Activated B cell treated with CpG ODN at 0.5 μM for 24 hours (primary cell): ENCODE measurements at regions not wholly inside any gene's neighbourhood (a gene's known extent, or its start where the extent isn't known, plus 50 kb on each side); places are given as distances from the start of the nearest gene placed in this dataset.
"Not testable (repeated sequence)": the region's sequence is repeated elsewhere in the genome, so short reads cannot be mapped to it uniquely, and the experiment has no call there.

Source experiments
- ATAC-seq: fragments of 200-7000 bp; cut with Tn5 transposase; one replicate; pipeline ENCODE4 v1.10.0; 2021; ENCODE audit warnings: low read depth, mild to moderate bottlenecking, moderate library complexity
- CTCF ChIA-PET: fragments of 350-600 bp; sonication (Branson Sonifier 250); formaldehyde crosslinking; loops from one replicate; lab custom pipeline; 2021; ENCODE audit warnings: antibody characterized with exemption; lab: Charles Lee
- POLR2A ChIA-PET: fragments of 350-600 bp; sonication (Branson Sonifier 250); formaldehyde crosslinking; loops from one replicate; lab custom pipeline; 2021; ENCODE audit warnings: antibody characterized with exemption; lab: Charles Lee
- DNase-seq: peaks from one replicate; pipeline ENCODE4 v3.0.0; 2022
- H3K27ac Mint-ChIP-seq: one replicate; pipeline ENCODE4 v1.8.0; 2020; ENCODE audit warnings: mixed read lengths
- H3K27me3 Mint-ChIP-seq: one replicate; pipeline ENCODE4 v1.8.0; 2021; ENCODE audit warnings: mixed read lengths
- H3K36me3 Mint-ChIP-seq: one replicate; pipeline ENCODE4 v1.8.0; 2021; ENCODE audit warnings: low read depth, mixed read lengths
- H3K4me1 Mint-ChIP-seq: one replicate; pipeline ENCODE4 v1.8.0; 2021; ENCODE audit warnings: mixed read lengths
- H3K4me3 Mint-ChIP-seq: one replicate; pipeline ENCODE4 v1.8.0; 2020; ENCODE audit warnings: mild to moderate bottlenecking, mixed read lengths
- H3K9me3 Mint-ChIP-seq: one replicate; pipeline ENCODE4 v1.8.0; 2020; ENCODE audit warnings: mixed read lengths
- intact Hi-C: fragments of 100-400 bp; cut with micrococcal nuclease; formaldehyde crosslinking; loops from one replicate; pipeline ENCODE4 v1.15.1; 2024
- TF ChIP-seq, protein P1 (sequence below): fragments of 200-600 bp; IDR thresholded peaks from one replicate; pipeline ENCODE4 v1.8.0; 2022; ENCODE audit warnings: antibody characterized with exemption, mild to moderate bottlenecking

DNA sequence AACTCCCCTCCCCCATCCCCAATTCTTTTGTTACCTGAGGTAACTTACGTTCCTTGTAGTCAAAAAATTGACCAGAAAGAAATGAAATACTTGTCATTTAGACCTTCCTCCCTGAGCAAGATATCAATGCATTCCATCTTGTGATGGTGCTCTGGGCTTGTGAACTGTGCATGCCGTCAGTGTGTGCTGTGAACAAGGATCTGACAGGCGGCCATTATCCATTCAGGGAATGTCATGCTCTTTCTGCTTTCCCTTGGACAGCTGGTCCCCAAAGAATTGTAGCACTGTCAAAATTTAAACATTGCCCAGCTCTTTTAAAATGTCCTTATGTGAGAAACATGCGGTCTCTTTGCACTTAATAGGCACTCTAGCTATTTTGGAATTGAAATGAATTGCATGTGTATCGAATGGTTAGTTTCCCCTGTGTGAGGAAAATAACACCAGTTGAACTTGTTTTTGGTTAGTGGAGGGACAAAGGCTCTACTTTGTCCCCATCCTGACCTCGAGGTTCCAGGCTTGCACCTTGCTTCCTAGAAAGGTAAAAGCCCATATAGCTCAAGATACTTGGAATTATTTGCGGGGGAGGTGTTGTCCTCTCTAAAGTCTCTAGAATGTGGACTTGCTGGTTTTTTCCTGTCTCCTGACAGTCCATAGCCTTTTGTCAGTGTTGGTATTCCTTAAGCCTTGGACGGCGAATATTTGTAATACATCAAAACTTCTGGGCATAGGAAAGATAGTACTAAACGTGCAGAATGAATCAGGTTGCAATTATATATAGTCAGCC, 350.9 kb downstream of the NUP35 start:
- no peaks in the 10 kb centered on the region for H3K27me3 Mint-ChIP-seq
- no peak for ATAC-seq
- ChIA-PET POLR2A (no interaction called here), CTCF (no interaction called here)
- H3K36me3 Mint-ChIP-seq: no peaks in the 10 kb centered on the region
- TF ChIP-seq, protein P1, sequence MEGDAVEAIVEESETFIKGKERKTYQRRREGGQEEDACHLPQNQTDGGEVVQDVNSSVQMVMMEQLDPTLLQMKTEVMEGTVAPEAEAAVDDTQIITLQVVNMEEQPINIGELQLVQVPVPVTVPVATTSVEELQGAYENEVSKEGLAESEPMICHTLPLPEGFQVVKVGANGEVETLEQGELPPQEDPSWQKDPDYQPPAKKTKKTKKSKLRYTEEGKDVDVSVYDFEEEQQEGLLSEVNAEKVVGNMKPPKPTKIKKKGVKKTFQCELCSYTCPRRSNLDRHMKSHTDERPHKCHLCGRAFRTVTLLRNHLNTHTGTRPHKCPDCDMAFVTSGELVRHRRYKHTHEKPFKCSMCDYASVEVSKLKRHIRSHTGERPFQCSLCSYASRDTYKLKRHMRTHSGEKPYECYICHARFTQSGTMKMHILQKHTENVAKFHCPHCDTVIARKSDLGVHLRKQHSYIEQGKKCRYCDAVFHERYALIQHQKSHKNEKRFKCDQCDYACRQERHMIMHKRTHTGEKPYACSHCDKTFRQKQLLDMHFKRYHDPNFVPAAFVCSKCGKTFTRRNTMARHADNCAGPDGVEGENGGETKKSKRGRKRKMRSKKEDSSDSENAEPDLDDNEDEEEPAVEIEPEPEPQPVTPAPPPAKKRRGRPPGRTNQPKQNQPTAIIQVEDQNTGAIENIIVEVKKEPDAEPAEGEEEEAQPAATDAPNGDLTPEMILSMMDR: no peak
- intact Hi-C loops: no loop called here
- peaks cover 3% of the 10 kb centered on the region for H3K9me3 Mint-ChIP-seq
- H3K4me3 Mint-ChIP-seq: no peak overlapping the region
- no peaks in the 10 kb centered on the region for H3K4me1 Mint-ChIP-seq
- no peak overlapping the region for H3K27ac Mint-ChIP-seq
- DNase-seq: no peak

GRCh38 chr2:183476490-183476889, 352.2 kb downstream of the NUP35 start:
- no peaks in the 10 kb centered on the region for H3K36me3 Mint-ChIP-seq
- H3K27me3 Mint-ChIP-seq: no peaks in the 10 kb centered on the region
- peaks cover 5% of the 10 kb centered on the region for H3K9me3 Mint-ChIP-seq
- no peak overlapping the region for H3K4me3 Mint-ChIP-seq
- CTCF ChIA-PET: no interaction called here
- H3K27ac Mint-ChIP-seq: no peak overlapping the region
- POLR2A ChIA-PET: no interaction called here
- TF ChIP-seq, protein P1: no peak
- ATAC-seq (no peak), DNase-seq (no peak)
- no peaks in the 10 kb centered on the region for H3K4me1 Mint-ChIP-seq
- intact Hi-C loops: no loop called here

GRCh38 chr2:183477296-183477695, 353.1 kb downstream of the NUP35 start:
- peaks cover 8% of the 10 kb centered on the region for H3K9me3 Mint-ChIP-seq
- POLR2A ChIA-PET: no interaction called here
- CTCF ChIA-PET: no interaction called here
- H3K4me1 Mint-ChIP-seq: no peaks in the 10 kb centered on the region
- no peaks in the 10 kb centered on the region for H3K27me3 Mint-ChIP-seq
- ATAC-seq: no peak
- H3K27ac Mint-ChIP-seq: no peak overlapping the region
- H3K36me3 Mint-ChIP-seq: no peaks in the 10 kb centered on the region
- intact Hi-C loops: no loop called here
- H3K4me3 Mint-ChIP-seq: no peak overlapping the region
- DNase-seq: no peak
- TF ChIP-seq, protein P1: no peak

DNA sequence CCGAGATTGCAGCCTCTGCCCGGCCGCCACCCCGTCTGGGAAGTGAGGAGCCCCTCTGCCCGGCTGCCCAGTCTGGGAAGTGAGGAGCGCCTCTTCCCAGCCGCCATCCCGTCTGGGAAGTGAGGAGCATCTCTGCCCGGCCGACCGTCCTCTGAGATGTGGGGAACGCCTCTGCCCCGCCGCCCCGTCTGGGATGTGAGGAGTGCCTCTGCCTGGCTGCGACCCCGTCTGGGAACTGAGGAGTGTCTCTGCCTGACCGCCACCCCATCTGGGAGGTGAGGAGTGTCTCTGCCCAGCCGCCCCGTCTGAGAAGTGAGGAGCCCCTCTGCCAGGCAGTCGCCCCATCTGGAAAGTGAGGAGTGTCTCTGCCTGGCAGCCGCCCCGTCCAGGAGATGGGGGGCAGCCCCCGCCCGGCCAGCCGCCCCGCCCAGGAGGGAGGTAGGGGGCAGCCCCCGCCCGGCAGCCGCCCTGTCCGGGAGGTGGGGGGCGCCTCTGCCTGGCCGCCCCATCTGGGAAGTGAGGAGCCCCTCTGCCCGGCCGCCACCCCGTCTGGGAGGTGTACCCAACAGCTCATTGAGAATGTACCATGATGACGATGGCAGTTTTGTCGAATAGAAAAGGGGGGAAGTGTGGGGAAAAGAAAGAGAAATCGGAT, 354.8 kb downstream of the NUP35 start:
- CTCF ChIA-PET, H3K27me3 Mint-ChIP-seq: not testable (repeated sequence)

DNA sequence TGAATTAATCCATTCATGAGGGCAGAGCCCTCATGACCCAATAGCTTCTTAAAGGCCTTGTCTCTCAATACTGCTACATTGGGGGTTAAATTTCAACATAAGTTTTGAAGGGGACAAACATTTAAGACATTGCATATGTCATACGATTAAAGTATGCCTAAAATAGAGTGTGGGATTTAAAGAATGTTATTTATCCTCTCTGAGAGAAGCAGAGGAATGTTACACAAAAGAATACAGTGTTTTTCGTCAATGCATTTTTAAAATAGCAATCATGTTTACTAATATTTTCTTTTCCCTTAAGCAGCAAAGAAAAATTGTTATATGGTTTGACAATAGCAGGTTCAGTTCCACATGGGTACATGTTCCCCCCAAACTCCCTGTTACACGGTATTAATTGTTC, 363.1 kb downstream of the NUP35 start:
- Mint-ChIP-seq H3K27me3 (no peaks in the 10 kb centered on the region), H3K4me3 (no peak overlapping the region), H3K27ac (no peak overlapping the region), H3K36me3 (no peaks in the 10 kb centered on the region), H3K4me1 (no peaks in the 10 kb centered on the region), H3K9me3 (peaks cover 3% of the 10 kb centered on the region)
- DNase-seq: no peak
- intact Hi-C loops: no loop called here
- CTCF ChIA-PET: no interaction called here
- TF ChIP-seq, protein P1: no peak
- ATAC-seq: no peak
- POLR2A ChIA-PET: no interaction called here

More for the DNA sequence above, 354.8 kb downstream of the NUP35 start:
- ATAC-seq, H3K36me3 Mint-ChIP-seq, H3K27ac Mint-ChIP-seq, POLR2A ChIA-PET, intact Hi-C loops, DNase-seq, H3K4me1 Mint-ChIP-seq, H3K4me3 Mint-ChIP-seq: not testable (repeated sequence)
- peaks cover 11% of the 10 kb centered on the region for H3K9me3 Mint-ChIP-seq
